SK-N-SH (cell line): ENCODE measurements at regions not wholly inside any gene's neighbourhood (a gene's known extent, or its start where the extent isn't known, plus 50 kb on each side); places are given as distances from the start of the nearest gene placed in this dataset.

Source experiments
- CTCF ChIP-seq: fragments of 200-600 bp; sonication (generic); IDR thresholded peaks from 2 replicates; pipeline ENCODE4 v1.6.1; 2017; ENCODE audit warnings: antibody characterized with exemption, mild to moderate bottlenecking, moderate library complexity
- EP300 ChIP-seq, 2 experiments: IDR thresholded peaks; 2 replicates each; pipeline versions ENCODE4 v1.4.0 to v1.6.1; 2012; ENCODE audit warnings: borderline replicate concordance in 1 of 2, low read depth in 1 of 2, low read length in 1 of 2
- EZH2phosphoT487 ChIP-seq: fragments of 200-600 bp; sonication (generic); IDR thresholded peaks from 2 replicates; pipeline ENCODE4 v1.6.1; 2017; ENCODE audit warnings: low read depth, mixed run types, mild to moderate bottlenecking, antibody characterized with exemption, moderate library complexity, borderline replicate concordance
- GABPA ChIP-seq: IDR thresholded peaks from 2 replicates; pipeline ENCODE4 v1.4.0; 2012; ENCODE audit warnings: low read depth, mild to moderate bottlenecking
- JUND ChIP-seq: IDR thresholded peaks from 2 replicates; pipeline ENCODE4 v1.4.0; 2012
- POLR2AphosphoS5 ChIP-seq: IDR thresholded peaks from 2 replicates; pipeline ENCODE4 v1.6.1; 2012; ENCODE audit warnings: low read depth, low read length
- RAD21 ChIP-seq: IDR thresholded peaks from 2 replicates; pipeline ENCODE4 v1.6.1; 2012; ENCODE audit warnings: mild to moderate bottlenecking, low read length
- REST ChIP-seq: IDR thresholded peaks from 2 replicates; pipeline ENCODE4 v1.6.1; 2012; ENCODE audit warnings: mild to moderate bottlenecking, low read depth, low read length, moderate library complexity
- RFX5 ChIP-seq: IDR thresholded peaks from 2 replicates; pipeline ENCODE4 v1.6.1; 2012; ENCODE audit warnings: mild to moderate bottlenecking, improper control_type of control experiment, low read length
- RXRA ChIP-seq: IDR thresholded peaks from 2 replicates; pipeline ENCODE4 v1.4.0; 2012; ENCODE audit warnings: low read depth, mild to moderate bottlenecking, borderline replicate concordance
- TAF1 ChIP-seq: IDR thresholded peaks from 2 replicates; pipeline ENCODE4 v1.6.1; 2012; ENCODE audit warnings: low read depth, mild to moderate bottlenecking, low read length, moderate library complexity, borderline replicate concordance
- TCF12 ChIP-seq: IDR thresholded peaks from 2 replicates; pipeline ENCODE4 v1.4.0; 2012
- YY1 ChIP-seq: IDR thresholded peaks from 2 replicates; pipeline ENCODE4 v1.4.0; 2012; ENCODE audit warnings: low read depth, mild to moderate bottlenecking

- TF ChIP-seq CTCF (peak; percentile 38), JUND (no peak), TCF12 (no peak), GABPA (no peak), EZH2phosphoT487 (no peak), REST (no peak), TAF1 (no peak), RXRA (no peak), YY1 (no peak), RFX5 (no peak), POLR2AphosphoS5 (no peak), EP300 (IDR thresholded peaks at IDR 0.05; ENCODE audit: borderline replicate concordance in 1 of 2, low read depth in 1 of 2, low read length in 1 of 2) (no peak), RAD21 (no peak)
Observed at GRCh38 chr2:234249034-234249735, 198.7 kb downstream of the SPP2 start.
